ENCODE measurements at regions not wholly inside any gene's neighbourhood (a gene's known extent, or its start where the extent isn't known, plus 50 kb on each side); places are given as distances from the start of the nearest gene placed in this dataset.
"Not testable (repeated sequence)": the region's sequence is repeated elsewhere in the genome, so short reads cannot be mapped to it uniquely, and the experiment has no call there.

GRCh38 chr4:92235731-92236130, 68.0 kb upstream of the GRID2 start:
- no peak overlapping the region for H3K4me3 ChIP-seq (replicated peaks; ENCODE audit: low read depth, low read length)
- DNase-seq (ENCODE audit: extremely low read depth, low read depth), result no peak
- no peak for TF ChIP-seq CTCF (IDR thresholded peaks at IDR 0.05; ENCODE audit: low read depth, low read length, missing control alignments)

- H3K4me3 ChIP-seq (replicated peaks; ENCODE audit: low read depth, low read length), result no peak overlapping the region
- no peak for DNase-seq (ENCODE audit: extremely low read depth, low read depth)
- no peak for TF ChIP-seq CTCF (IDR thresholded peaks at IDR 0.05; ENCODE audit: low read depth, low read length, missing control alignments)
Measured at GRCh38 chr4:92236877-92237276, 66.9 kb upstream of the GRID2 start.

- no peak overlapping the region for H3K4me3 ChIP-seq (replicated peaks; ENCODE audit: low read depth, low read length)
- no peak for TF ChIP-seq CTCF (IDR thresholded peaks at IDR 0.05; ENCODE audit: low read depth, low read length, missing control alignments)
- DNase-seq (ENCODE audit: extremely low read depth, low read depth), result no peak
Measured at GRCh38 chr4:92237559-92237958, 66.2 kb upstream of the GRID2 start.

GRCh38 chr4:92241094-92241493, 62.7 kb upstream of the GRID2 start:
- DNase-seq (ENCODE audit: extremely low read depth, low read depth), result no peak
- H3K4me3 ChIP-seq (replicated peaks; ENCODE audit: low read depth, low read length), result no peak overlapping the region
- no peak for TF ChIP-seq CTCF (IDR thresholded peaks at IDR 0.05; ENCODE audit: low read depth, low read length, missing control alignments)

GRCh38 chr4:92246384-92246783, 57.4 kb upstream of the GRID2 start:
- DNase-seq (ENCODE audit: extremely low read depth, low read depth), result no peak
- TF ChIP-seq CTCF (IDR thresholded peaks at IDR 0.05; ENCODE audit: low read depth, low read length, missing control alignments), result no peak
- no peak overlapping the region for H3K4me3 ChIP-seq (replicated peaks; ENCODE audit: low read depth, low read length)

GRCh38 chr4:92249541-92249940, 54.2 kb upstream of the GRID2 start:
- H3K4me3 ChIP-seq (replicated peaks; ENCODE audit: low read depth, low read length), result no peak overlapping the region
- TF ChIP-seq CTCF (IDR thresholded peaks at IDR 0.05; ENCODE audit: low read depth, low read length, missing control alignments), result no peak
- DNase-seq (ENCODE audit: extremely low read depth, low read depth), result no peak

- H3K4me3 ChIP-seq (replicated peaks; ENCODE audit: low read depth, low read length), result no peak overlapping the region
- DNase-seq (ENCODE audit: extremely low read depth, low read depth), result no peak
- TF ChIP-seq CTCF (IDR thresholded peaks at IDR 0.05; ENCODE audit: low read depth, low read length, missing control alignments), result no peak
Measured at GRCh38 chr4:92251711-92252110, 52.1 kb upstream of the GRID2 start.

- DNase-seq (ENCODE audit: extremely low read depth, low read depth), result not testable (repeated sequence)
Measured at GRCh38 chr4:92252358-92252757, 51.4 kb upstream of the GRID2 start.

More at GRCh38 chr4:92252358-92252757, 51.4 kb upstream of the GRID2 start:
- H3K4me3 ChIP-seq (replicated peaks; ENCODE audit: low read depth, low read length), result not testable (repeated sequence)
